GM21786 (cell line): ENCODE measurements at regions not wholly inside any gene's neighbourhood (a gene's known extent, or its start where the extent isn't known, plus 50 kb on each side); places are given as distances from the start of the nearest gene placed in this dataset.
"Not testable (repeated sequence)": the region's sequence is repeated elsewhere in the genome, so short reads cannot be mapped to it uniquely, and the experiment has no call there.

ENCODE experiments used
- ATAC-seq: cut with Tn5 transposase; IDR thresholded peaks from one replicate; pipeline ENCODE4 v1.9.1; 2021; ENCODE audit not compliant: unreplicated experiment

- no peak for ATAC-seq
Measured at GRCh38 chr3:144433006-144433405, 461.4 kb downstream of the DIPK2A start.

- peak; percentile 72 for ATAC-seq
Measured at GRCh38 chr3:144437989-144438388, 466.4 kb downstream of the DIPK2A start.

- ATAC-seq: no peak
Measured at GRCh38 chr3:144444061-144444460, 472.4 kb downstream of the DIPK2A start.

- ATAC-seq: no peak
Measured at GRCh38 chr3:144444546-144444945, 472.9 kb downstream of the DIPK2A start.

- ATAC-seq: no peak
Measured at GRCh38 chr3:144455841-144456440, 484.3 kb downstream of the DIPK2A start.

- no peak for ATAC-seq
Measured at GRCh38 chr3:144457758-144458157, 486.1 kb downstream of the DIPK2A start.

- ATAC-seq: no peak
Measured at GRCh38 chr3:144458283-144458682, 486.7 kb downstream of the DIPK2A start.

- no peak for ATAC-seq
Measured at GRCh38 chr3:144462337-144462736, 490.7 kb downstream of the DIPK2A start.

- no peak for ATAC-seq
Measured at GRCh38 chr3:144463911-144464310, 492.3 kb downstream of the DIPK2A start.

- ATAC-seq: no peak
Measured at GRCh38 chr3:144466114-144466513, 494.5 kb downstream of the DIPK2A start.

- no peak for ATAC-seq
Measured at GRCh38 chr3:144466540-144466939, 494.9 kb downstream of the DIPK2A start.

GRCh38 chr3:144470666-144471065 is 499.0 kb downstream of the DIPK2A start:
- ATAC-seq: no peak

GRCh38 chr3:144477593-144477992 is 506.0 kb downstream of the DIPK2A start:
- no peak for ATAC-seq

- no peak for ATAC-seq
Measured at GRCh38 chr3:144480416-144480919, 508.8 kb downstream of the DIPK2A start.

GRCh38 chr3:144482876-144483275 is 511.3 kb downstream of the DIPK2A start:
- no peak for ATAC-seq

- ATAC-seq: no peak
Measured at GRCh38 chr3:144487011-144487410, 515.4 kb downstream of the DIPK2A start.

- no peak for ATAC-seq
Measured at GRCh38 chr3:144488927-144489326, 517.3 kb downstream of the DIPK2A start.

- no peak for ATAC-seq
Measured at GRCh38 chr3:144491333-144491732, 519.7 kb downstream of the DIPK2A start.

- not testable (repeated sequence) for ATAC-seq
Measured at GRCh38 chr3:144494651-144495050, 523.0 kb downstream of the DIPK2A start.

GRCh38 chr3:144496141-144496835 is 524.7 kb downstream of the DIPK2A start:
- ATAC-seq: no peak

GRCh38 chr3:144497452-144497851 is 525.8 kb downstream of the DIPK2A start:
- ATAC-seq: no peak
